Epidermal melanocyte (primary cell): ENCODE measurements at regions not wholly inside any gene's neighbourhood (a gene's known extent, or its start where the extent isn't known, plus 50 kb on each side); places are given as distances from the start of the nearest gene placed in this dataset.
A peak's percentile ranks its signal among the peaks of the same experiment; 100 is the strongest.
"Not testable (repeated sequence)": the region's sequence is repeated elsewhere in the genome, so short reads cannot be mapped to it uniquely, and the experiment has no call there.

Experiments used
- DNase-seq: peaks from one replicate; pipeline ENCODE4 v3.0.0; 2011; ENCODE audit warnings: low spot score; ENCODE audit not compliant: insufficient read length

DNA sequence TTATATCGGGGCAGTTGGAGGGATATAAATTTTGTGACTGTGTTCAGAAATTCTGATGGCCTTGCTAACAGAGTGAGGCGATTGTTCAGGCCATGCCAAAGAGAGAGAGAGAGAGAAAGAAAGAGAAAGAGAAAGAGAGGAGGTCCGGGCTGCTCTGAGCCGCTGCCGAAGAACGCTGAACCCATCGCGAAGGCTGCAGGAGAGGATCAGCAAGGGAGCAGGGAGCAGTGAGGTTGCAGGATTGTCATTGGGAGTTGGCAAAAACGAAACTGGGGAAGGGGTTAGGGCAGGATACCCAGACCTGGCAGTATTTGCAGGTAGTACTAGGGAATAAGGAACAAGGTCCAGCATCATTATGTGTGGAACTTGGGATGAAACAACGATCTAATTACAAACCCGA is 537.1 kb downstream of the INSC start:
- no peak for DNase-seq

DNA sequence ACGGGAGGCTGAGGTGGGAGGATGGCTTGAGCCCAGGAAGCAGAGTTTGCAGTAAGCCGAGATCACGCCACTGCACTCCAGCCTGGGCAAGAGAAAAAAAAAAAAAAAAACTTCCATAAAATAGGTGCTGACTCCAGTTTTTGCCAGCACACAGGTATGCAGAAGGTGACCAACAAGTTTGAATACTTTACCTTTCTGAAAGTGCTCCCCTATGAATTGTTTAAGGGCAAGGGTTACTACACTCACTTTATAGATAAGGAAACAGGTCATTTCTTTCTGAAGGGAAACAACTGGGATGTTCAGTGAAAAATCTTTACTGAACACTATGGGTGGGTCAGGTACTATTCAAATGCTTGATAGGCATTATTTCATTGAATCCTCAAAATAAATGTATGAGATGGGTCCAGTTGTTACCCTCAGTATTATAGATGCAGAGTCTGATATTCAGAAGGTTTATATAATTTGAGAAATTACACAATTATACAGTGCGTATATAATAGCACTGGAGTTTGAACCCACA is 538.5 kb downstream of the INSC start:
- DNase-seq: no peak

DNA sequence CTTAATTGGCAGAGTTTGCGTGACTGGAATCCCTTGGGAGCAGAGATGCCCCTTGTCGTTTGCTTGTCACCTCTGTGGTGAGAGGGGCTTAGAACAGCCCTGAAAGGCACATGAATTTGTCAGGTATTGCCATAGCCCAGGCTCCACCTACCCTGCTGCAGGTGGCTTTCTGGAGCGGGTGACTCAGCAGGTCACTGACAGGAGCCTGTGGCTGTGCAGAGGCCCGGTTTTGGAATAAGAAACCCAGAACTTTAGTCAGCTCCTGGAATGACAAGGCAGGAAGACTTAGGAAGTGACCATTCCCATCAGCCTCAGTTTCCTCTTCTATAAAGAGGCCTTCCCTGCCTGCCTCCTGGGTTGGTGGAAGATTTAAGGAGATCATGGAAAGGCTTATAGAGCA is 539.7 kb downstream of the INSC start:
- DNase-seq: no peak

GRCh38 chr11:15655552-15655951 is 540.8 kb downstream of the INSC start:
- no peak for DNase-seq

DNA sequence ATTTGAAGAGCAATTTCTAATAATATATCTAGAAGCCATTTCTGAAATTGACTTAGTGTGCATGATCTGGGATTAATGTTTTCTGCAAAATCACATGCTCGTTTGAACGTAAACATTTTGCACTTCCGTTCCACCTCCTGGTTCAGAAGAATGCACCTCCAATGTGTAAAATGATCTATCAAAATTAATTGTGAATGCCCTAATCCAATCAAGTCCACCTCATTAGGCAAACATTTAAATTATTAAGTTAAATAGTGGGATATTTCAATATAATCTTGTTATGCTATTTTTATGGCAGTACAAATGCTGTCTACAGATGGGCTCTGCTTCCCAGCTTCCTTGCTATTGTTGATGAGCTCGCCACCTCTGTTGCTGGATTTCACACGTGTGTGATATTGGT is 542.5 kb downstream of the INSC start:
- DNase-seq: no peak

DNA sequence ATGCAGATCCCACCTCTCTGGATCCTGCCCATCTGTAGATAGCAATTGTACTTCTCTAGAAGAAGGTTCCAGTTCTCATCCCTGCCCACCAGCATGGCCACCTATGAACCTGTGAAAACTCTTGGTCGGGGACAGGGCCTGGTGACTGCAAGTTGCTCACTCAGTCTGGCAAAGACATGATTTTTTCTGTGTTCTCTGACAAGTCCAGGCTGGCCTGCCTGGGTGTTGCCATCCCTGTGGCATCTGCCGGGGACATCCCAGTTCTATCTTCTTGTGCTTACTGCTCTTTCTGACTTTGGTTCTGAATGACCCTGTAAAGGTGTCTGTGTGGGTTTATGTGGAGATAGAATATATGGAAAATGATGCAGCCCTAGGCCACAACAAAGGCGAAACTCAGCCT is 545.8 kb downstream of the INSC start:
- DNase-seq: no peak

DNA sequence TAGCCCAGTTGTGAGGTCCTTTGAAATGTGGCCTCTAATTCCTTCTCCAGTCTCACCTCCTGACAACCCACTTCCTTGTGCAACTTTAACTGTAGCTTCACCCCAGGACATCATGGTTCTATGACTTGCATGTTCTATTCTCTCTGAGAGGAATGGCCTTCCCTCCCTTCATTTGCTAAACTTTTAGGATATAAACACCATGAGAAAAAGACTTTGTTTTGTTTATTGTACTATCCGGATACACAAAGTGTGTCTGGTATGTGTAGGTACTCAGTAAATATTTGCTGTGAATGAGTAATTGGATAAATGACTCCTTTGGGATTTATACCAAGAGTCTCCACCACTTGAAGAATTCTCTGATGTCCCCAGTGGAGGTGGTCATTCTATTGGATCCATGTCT is 547.6 kb downstream of the INSC start:
- DNase-seq: no peak

DNA sequence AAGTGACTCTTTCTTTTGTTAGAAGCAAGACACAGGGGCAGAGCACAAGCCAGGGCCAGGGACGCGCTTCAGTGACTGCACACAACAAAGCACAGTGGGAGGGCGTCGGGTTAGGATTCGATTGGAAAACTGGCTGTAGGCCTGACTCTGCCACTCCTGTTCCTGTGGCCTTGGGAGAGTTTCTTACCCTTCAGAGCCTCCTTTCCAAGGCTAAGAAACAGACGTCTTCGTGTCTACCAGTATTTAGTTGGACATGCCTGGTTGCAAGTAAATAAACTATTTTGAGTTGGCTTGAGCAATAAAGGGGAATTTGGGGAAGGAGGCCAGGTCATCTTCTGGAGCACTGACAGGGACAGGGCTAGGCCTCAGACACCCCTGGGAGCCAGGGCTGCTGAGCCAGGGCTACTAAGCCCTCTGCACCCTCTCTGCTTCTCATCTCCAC is 549.1 kb downstream of the INSC start:
- DNase-seq: no peak

- DNase-seq: no peak
These were observed 550.7 kb downstream of the INSC start for GRCh38 chr11:15665368-15665871.

- DNase-seq: no peak
These were observed 552.5 kb downstream of the INSC start for GRCh38 chr11:15667127-15667725.

DNA sequence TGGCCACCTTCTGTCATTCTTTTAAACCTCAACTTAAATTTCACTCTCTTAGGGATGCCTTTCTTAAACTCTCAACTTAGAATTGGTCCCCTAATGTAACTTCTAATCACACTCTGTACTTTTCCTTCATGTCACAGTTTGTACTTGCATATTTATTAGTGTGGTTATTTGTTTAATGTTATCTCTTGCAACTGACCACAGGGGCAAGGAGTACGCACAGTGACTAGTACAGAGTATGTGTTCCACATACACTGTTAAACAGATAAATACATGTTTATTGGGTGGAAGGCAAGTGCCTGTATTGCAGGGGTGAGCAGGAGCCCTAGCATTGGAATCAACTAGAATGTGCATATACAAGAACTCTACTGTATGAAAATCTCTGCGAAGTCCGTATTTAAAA is 554.0 kb downstream of the INSC start:
- DNase-seq: no peak

DNA sequence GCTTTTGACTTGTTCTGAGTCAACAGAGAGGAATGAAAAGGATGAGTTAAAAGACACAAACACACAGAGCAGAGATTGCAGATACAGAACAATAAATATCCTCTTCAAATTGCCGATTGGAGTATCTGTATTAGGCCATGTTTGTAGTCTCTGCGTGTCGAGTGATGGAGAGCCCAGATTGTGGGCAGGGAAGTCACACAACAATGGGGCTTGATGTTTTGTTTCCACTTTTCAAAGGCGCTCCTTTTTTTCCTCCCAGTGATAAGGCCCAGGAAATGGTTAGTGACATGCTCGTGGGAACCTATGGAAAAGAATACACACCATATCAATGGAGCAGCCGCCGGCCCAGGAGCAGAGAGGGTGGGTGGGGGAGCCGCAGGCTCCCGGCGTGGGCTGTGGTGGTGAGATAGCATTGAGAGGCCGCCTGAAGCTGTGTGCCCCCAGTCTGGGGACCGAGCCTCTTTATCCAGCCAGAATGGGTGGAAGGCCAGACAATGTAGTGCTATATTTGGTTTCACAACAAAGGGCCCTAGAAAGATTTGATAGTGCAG is 555.9 kb downstream of the INSC start:
- DNase-seq: no peak

DNA sequence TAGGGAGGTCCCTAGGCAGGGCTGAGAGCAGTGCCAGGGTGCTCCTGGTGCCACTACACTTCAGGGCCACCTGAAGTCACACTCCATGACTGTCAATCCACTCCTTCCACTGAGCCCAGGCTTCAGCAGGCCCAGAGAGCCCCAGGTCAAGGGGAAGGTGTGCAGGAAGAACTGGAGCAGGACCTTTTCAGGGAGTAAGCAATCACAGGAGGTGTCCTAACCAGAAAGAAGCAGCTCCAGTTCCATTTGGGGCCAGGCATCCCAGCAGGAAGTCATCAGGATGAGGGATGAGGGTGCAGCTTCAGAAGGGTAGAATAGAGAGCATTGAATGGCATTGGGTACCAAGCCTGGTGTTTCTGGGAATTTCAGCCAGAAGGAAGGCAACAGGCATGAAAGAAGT is 556.5 kb downstream of the INSC start:
- no peak for DNase-seq

- no peak for DNase-seq
These were observed 558.1 kb downstream of the INSC start for GRCh38 chr11:15672825-15673224.

DNA sequence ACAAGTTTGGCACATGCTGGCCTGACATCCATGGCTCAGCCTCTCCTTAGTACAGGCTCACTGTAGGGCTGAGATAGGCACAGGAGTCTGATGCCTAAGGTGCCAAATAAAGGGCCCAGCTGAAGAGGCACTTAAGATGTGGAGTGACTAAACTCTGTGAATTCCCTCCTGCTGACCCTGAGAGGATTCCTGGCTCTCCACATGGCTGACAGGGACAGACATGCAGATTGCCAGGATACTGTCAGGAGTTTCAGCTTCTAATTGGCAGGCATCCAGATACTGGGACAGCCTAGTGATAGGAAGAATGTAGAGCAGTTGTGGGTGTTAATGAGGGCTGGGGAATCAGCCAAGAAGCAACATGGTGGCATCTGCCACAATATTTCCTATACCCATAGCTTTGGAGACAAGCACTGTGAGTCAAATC is 558.7 kb downstream of the INSC start:
- DNase-seq: no peak

DNA sequence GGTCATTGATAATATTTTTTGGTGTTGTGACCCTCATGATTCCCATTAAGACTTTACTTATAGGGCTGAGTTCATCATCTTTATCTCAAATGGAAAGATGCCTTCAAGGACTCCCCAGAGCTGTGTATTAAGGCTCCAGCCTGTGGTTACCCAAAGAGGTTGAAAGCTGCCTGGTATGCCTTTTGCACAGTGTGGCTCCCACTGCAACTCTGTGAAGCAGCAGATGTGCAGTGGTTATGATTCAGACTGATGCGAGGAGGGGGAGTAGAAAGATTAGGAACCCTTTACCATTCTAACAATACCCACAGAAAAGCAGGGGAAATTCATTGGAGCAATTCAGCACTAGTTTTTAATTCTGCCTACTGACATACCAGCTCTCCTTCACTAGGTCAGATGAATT is 560.0 kb downstream of the INSC start:
- DNase-seq: no peak

DNA sequence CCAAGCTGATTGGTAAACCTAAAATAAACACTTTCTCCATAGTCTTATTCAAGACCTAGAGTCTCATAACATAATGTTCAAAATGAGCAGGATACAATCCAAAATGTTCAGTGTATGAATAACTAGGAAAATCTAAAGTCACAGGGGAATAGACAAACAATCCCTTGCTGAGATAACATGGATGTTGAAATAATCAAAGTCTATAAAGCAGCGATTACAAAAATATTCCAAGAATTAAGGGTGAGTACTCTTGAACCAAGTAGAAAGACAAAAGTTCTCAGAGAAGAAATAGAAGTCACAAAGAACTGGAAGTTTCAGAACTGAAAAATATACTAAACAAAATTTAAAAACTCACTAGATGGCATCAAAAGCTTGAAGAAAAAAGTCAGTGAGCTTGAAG is 561.0 kb downstream of the INSC start:
- no peak for DNase-seq

DNA sequence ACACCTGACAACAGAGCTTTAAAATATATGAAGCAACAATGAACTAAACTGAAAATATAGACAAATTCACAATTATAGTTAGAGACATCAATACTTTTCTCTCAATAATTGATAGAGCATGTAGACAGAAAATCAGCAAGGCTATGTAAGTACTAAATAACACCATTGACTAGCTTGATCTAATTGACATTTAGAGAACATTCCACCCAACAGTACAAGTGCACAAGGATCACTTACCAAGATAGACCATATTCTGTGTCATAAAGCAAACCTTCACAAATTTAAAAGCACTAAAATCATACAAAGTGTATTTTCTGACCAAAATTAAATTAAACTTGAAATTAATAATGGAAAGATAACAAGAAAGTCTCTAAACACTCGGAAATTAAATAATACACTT is 562.5 kb downstream of the INSC start:
- no peak for DNase-seq

GRCh38 chr11:15683528-15683927 is 568.8 kb downstream of the INSC start:
- DNase-seq: no peak

DNA sequence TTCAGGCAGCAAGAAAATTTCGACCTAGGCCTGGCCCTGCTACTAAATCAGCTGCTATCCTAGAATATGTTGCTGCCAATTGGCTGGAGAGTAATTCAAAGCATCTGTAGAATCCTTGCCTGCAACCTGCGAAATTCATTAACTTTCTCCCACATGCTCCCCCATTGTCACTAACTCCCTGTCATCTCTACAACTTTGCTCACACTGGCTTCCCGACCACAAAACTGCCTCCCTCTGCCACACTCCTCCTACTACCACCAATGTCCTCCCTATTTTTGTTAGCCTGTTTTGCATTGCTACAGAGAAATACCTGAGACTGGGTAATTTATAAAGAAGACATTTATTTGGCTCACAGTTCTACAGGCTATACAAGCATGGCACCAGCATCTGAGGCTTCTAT is 570.6 kb downstream of the INSC start:
- DNase-seq: no peak

GRCh38 chr11:15686259-15686658 is 571.5 kb downstream of the INSC start:
- not testable (repeated sequence) for DNase-seq

GRCh38 chr11:15687342-15687741 is 572.6 kb downstream of the INSC start:
- DNase-seq: no peak

DNA sequence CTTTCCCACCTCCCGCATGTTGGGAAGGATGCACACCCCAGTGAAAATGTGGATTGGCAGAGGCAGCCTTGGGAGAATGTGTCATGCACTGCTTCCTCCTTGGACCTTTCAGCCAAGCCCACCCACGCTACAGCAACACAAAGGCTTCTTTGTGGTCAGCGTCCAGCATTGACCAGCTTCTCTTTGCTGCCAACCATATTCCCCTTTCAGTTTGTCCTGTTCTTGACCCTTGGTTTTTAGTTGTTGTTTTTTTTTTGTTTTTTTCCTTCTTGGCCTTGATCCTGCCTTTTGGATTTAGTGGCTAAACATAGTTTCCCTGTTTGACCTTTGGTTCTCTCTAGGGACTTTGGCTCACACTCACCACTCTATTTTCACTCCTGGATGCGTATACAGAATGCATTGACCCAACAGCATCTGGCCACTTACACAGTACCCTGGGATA is 573.6 kb downstream of the INSC start:
- peak; percentile 70 for DNase-seq
